ENCODE measurements at regions not wholly inside any gene's neighbourhood (a gene's known extent, or its start where the extent isn't known, plus 50 kb on each side); places are given as distances from the start of the nearest gene placed in this dataset.

DNA sequence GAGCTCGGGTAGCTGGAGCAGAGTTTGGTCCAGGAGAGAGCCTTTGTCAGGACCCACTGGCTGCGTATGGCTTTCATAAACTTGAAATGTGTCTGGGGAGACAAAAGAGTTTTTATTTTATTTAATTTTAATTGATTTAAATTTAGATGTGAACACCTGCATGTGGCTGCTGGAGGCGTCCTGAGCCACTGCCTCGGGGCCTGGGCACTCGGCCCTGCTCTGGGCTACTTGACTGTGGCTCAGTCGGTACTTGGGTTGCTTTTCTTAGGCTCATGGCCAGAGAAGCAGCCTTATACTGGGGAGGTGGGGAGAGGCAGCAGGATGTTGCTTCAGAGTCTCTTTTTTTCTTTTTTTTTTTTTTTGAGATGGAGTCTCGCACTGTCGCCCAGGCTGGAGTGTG lies 661.8 kb upstream of the HS6ST1 start:
- peaks cover 7% of the 10 kb centered on the region for H3K9me3 ChIP-seq (replicated peaks; ENCODE audit: control insufficient read depth, insufficient read depth, low read length)
- DNase-seq (ENCODE audit: low read depth, low spot score) (no peak), FAIRE-seq (no peak)
- CTCF ChIA-PET = no interaction called here
- H3K4me2 ChIP-seq (ENCODE audit: insufficient read depth, low read length) = no peak overlapping the region
- H4K20me1 ChIP-seq (replicated peaks; ENCODE audit: control insufficient read depth, extremely low read depth, insufficient read depth, low read length) = no peaks in the 10 kb centered on the region
- no peaks in the 10 kb centered on the region for H3K79me2 ChIP-seq (ENCODE audit: control insufficient read depth, insufficient read depth, low read length)
- no peaks in the 10 kb centered on the region for H3K36me3 ChIP-seq (ENCODE audit: control insufficient read depth in 2 of 2, extremely low read depth in 1 of 2, insufficient read depth in 2 of 2, low read length in 2 of 2)
- no peaks in the 10 kb centered on the region for H3K4me1 ChIP-seq (ENCODE audit: control insufficient read depth, extremely low read depth, insufficient read depth, low read length)
- intact Hi-C loops (cut with micrococcal nuclease) = no loop called here
- no peak overlapping the region for H3K4me3 ChIP-seq (replicated peaks in 1 of 3; ENCODE audit: insufficient read depth in 1 of 3, low read depth in 1 of 3, low read length in 3 of 3)
- H3K27me3 ChIP-seq (ENCODE audit: control insufficient read depth in 2 of 2, insufficient read depth in 2 of 2, low read length in 2 of 2) = no peaks in the 10 kb centered on the region
- TF ChIP-seq EZH2 (IDR thresholded peaks at IDR 0.05; ENCODE audit: borderline replicate concordance, low read depth, low read length, severe bottlenecking) (no peak), GATA2 (IDR thresholded peaks at IDR 0.05; ENCODE audit: insufficient read depth, insufficient read length, low read depth, low read length) (no peak), FOS (IDR thresholded peaks at IDR 0.05; ENCODE audit: borderline replicate concordance, insufficient read depth, low read length) (no peak), POLR2AphosphoS5 (IDR thresholded peaks at IDR 0.05; ENCODE audit: insufficient read depth, low read depth, low read length) (no peak), JUN (IDR thresholded peaks at IDR 0.05; ENCODE audit: borderline replicate concordance, insufficient read depth, insufficient read length, low read depth) (no peak), POLR2A (IDR thresholded peaks at IDR 0.05; ENCODE audit: low read depth, low read length) (no peak), CTCF (IDR thresholded peaks at IDR 0.05; ENCODE audit: extremely low read depth in 1 of 2, insufficient read depth in 1 of 2, low read depth in 1 of 2, low read length in 2 of 2) (no peak)
- no TSS peak for BruUV-seq (replicated peaks)
- H3K9me1 ChIP-seq (replicated peaks; ENCODE audit: control insufficient read depth, extremely low read depth, insufficient read depth, low read length) = no peaks in the 10 kb centered on the region
- H3K9ac ChIP-seq (replicated peaks; ENCODE audit: extremely low read depth, insufficient read depth, low read length) = no peak overlapping the region
- dilution Hi-C loops (cut with MboI; ENCODE audit: extremely low pct_ligation_motif_present, low sequenced_read_pairs) = no loop called here
- POLR2A ChIA-PET = no interaction called here
- no peak overlapping the region for H2AFZ ChIP-seq (ENCODE audit: low read depth, low read length)
- H3K27ac ChIP-seq (ENCODE audit: insufficient read depth, low read depth, low read length) = no peak overlapping the region

DNA sequence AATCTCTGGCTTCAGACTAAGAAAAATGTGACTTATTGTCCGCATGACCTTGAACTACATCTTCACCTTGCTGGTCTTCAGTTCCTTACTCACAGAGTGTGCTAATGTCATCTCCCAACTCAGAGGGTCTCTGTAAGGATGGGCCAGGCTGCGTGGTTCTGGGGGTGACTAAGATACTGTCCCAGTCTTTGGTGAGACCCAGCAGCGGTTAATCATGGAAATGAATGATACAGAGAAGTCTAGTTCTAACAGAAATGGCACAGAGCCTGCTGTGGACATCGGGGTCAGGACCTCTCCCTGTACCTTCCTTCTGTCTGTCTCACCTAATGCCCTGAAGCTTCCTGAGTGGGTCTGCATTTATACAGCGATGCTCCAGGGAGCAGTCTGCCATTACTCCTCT lies 662.7 kb upstream of the HS6ST1 start:
- CTCF ChIA-PET = no interaction called here
- no peaks in the 10 kb centered on the region for H4K20me1 ChIP-seq (replicated peaks; ENCODE audit: control insufficient read depth, extremely low read depth, insufficient read depth, low read length)

More for the DNA sequence above, 662.7 kb upstream of the HS6ST1 start:
- intact Hi-C loops (cut with micrococcal nuclease) (no loop called here), dilution Hi-C loops (cut with MboI; ENCODE audit: extremely low pct_ligation_motif_present, low sequenced_read_pairs) (no loop called here)
- Histone ChIP-seq H3K4me3 (replicated peaks in 1 of 3; ENCODE audit: insufficient read depth in 1 of 3, low read depth in 1 of 3, low read length in 3 of 3) (no peak overlapping the region), H3K4me2 (ENCODE audit: insufficient read depth, low read length) (no peak overlapping the region), H3K4me1 (ENCODE audit: control insufficient read depth, extremely low read depth, insufficient read depth, low read length) (no peaks in the 10 kb centered on the region), H3K36me3 (ENCODE audit: control insufficient read depth in 2 of 2, extremely low read depth in 1 of 2, insufficient read depth in 2 of 2, low read length in 2 of 2) (no peaks in the 10 kb centered on the region), H3K79me2 (ENCODE audit: control insufficient read depth, insufficient read depth, low read length) (no peaks in the 10 kb centered on the region), H3K9ac (replicated peaks; ENCODE audit: extremely low read depth, insufficient read depth, low read length) (no peak overlapping the region), H2AFZ (ENCODE audit: low read depth, low read length) (no peak overlapping the region), H3K27ac (ENCODE audit: insufficient read depth, low read depth, low read length) (no peak overlapping the region), H3K9me1 (replicated peaks; ENCODE audit: control insufficient read depth, extremely low read depth, insufficient read depth, low read length) (no peaks in the 10 kb centered on the region), H3K27me3 (ENCODE audit: control insufficient read depth in 2 of 2, insufficient read depth in 2 of 2, low read length in 2 of 2) (no peaks in the 10 kb centered on the region), H3K9me3 (replicated peaks; ENCODE audit: control insufficient read depth, insufficient read depth, low read length) (peaks cover 7% of the 10 kb centered on the region)
- no peak for TF ChIP-seq GATA2 (IDR thresholded peaks at IDR 0.05; ENCODE audit: insufficient read depth, insufficient read length, low read depth, low read length)
- TF ChIP-seq JUN (IDR thresholded peaks at IDR 0.05; ENCODE audit: borderline replicate concordance, insufficient read depth, insufficient read length, low read depth) = no peak
- no peak for TF ChIP-seq CTCF (IDR thresholded peaks at IDR 0.05; ENCODE audit: extremely low read depth in 1 of 2, insufficient read depth in 1 of 2, low read depth in 1 of 2, low read length in 2 of 2)
- no peak for TF ChIP-seq POLR2AphosphoS5 (IDR thresholded peaks at IDR 0.05; ENCODE audit: insufficient read depth, low read depth, low read length)
- TF ChIP-seq, protein P1, sequence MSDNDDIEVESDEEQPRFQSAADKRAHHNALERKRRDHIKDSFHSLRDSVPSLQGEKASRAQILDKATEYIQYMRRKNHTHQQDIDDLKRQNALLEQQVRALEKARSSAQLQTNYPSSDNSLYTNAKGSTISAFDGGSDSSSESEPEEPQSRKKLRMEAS (IDR thresholded peaks at IDR 0.05; ENCODE audit: insufficient read depth, insufficient read length) = no peak
- TF ChIP-seq EZH2 (IDR thresholded peaks at IDR 0.05; ENCODE audit: borderline replicate concordance, low read depth, low read length, severe bottlenecking) = no peak
- TF ChIP-seq POLR2A (IDR thresholded peaks at IDR 0.05; ENCODE audit: low read depth, low read length) = no peak
- no peak for TF ChIP-seq FOS (IDR thresholded peaks at IDR 0.05; ENCODE audit: borderline replicate concordance, insufficient read depth, low read length)
- no peak for TF ChIP-seq MYC (IDR thresholded peaks at IDR 0.05; ENCODE audit: low read depth, low read length)
- DNase-seq (ENCODE audit: low read depth, low spot score) (no peak), FAIRE-seq (no peak)
- POLR2A ChIA-PET = no interaction called here
- no TSS peak for BruUV-seq (replicated peaks)
